Bone marrow (tissue), 2 donors: ENCODE measurements at regions not wholly inside any gene's neighbourhood (a gene's known extent, or its start where the extent isn't known, plus 50 kb on each side); places are given as distances from the start of the nearest gene placed in this dataset.
"Not testable (repeated sequence)": the region's sequence is repeated elsewhere in the genome, so short reads cannot be mapped to it uniquely, and the experiment has no call there.

Experiments
- DNase-seq, 2 donors: peaks; one replicate each; lab custom pipeline; 2025; lab: John Stamatoyannopoulos, UW

GRCh38 chr16:88185976-88186888 lies 196.5 kb upstream of the ZNF469 start:
- DNase-seq, result not testable (repeated sequence)

DNA sequence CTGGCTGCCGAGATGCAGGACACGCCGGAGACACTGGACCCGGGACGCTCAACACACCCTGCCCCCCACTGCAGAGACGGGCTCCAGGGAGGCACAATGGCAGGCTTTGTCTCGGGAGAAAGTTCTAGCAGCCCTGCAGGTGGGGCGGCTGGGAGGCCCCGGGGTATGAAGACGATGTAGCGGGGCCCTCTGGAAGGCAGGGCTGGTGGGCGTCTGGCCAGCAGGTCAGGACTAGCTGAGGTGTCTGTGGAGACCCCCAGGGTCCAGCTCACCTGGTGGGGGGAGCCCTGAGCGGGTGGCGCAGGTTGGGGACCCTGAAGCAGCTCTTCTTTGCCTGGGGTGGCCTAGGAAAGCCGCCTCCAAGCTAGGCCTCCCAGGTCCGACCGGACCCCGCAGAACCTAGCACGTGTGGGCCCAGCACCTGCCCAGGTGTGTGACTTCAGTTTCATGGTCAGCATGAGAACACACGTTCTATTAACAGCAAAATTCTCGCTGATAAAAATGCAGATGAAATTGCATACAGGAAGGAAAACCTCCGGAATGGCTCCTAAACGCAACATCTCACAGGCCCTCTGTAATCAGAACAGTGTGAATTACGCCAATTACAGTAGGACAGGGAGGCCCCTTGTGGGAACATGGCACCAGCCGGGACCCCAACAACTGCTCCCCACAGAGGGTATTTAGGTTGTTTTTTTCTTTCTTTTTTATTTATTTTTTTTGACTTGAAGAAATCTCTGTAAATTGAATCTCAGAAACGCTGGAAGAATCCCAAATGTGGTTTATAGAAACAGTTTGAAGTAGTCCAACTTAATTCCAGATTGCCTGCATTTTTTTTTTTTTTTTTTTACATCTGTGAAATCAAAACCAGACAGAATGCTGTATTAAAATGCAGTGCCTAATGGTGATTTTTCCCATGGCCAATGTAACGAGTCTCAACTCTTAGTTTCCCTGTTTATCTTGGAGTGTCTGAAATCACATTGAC lies 195.6 kb upstream of the ZNF469 start:
- DNase-seq, result not testable (repeated sequence)

- DNase-seq, result not testable (repeated sequence)
Measured at GRCh38 chr16:88188171-88188895, 194.4 kb upstream of the ZNF469 start.

DNA sequence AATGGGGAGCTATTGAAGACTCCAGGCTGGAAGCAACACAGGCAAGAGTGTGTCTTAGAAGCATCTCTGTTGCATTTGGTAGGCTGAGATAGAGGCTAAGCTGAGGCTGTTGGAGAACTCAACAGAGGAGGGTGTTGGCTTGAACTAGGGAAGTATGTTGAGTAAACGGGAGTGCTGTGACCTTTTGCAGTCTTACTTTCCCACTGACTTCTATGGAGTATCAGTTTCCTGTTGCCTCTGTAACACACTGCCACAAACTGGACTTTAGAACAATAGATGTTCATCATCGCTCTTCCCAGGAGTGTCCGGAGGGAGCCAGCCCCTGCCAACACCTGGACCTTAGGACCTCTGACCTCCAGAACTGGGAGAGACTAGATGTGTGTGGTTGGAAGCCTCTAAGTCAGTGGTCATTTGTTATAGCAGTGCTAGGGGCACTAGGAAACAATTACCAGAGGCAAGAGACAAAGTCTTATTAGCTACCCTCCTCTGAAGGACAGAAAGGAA lies 192.1 kb upstream of the ZNF469 start:
- DNase-seq, result not testable (repeated sequence)

DNA sequence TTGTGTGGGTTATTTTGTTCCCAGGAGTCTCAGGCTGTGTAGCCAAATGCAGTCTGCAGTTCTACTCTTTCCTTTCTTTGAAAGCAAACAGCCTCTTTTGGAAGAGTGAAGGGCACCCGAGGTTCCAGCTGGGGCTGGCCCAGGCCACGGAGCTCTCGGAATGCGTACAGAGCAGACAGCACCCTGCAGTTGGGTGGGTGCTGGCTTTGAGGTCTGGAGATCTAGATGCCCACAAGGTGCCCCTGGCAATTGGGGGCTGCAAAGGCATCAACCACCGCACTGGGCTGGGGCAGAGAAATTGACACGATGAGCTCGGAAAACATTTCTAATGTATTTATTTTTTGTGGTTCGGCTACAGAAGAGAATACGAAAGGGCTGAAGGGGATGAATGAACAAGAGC lies 191.6 kb upstream of the ZNF469 start:
- DNase-seq, result not testable (repeated sequence)

GRCh38 chr16:88192601-88193000 lies 190.2 kb upstream of the ZNF469 start:
- DNase-seq, result no peak

GRCh38 chr16:88193706-88194396 lies 188.9 kb upstream of the ZNF469 start:
- not testable (repeated sequence) for DNase-seq

GRCh38 chr16:88194397-88195268 lies 188.1 kb upstream of the ZNF469 start:
- DNase-seq, result no peak

DNA sequence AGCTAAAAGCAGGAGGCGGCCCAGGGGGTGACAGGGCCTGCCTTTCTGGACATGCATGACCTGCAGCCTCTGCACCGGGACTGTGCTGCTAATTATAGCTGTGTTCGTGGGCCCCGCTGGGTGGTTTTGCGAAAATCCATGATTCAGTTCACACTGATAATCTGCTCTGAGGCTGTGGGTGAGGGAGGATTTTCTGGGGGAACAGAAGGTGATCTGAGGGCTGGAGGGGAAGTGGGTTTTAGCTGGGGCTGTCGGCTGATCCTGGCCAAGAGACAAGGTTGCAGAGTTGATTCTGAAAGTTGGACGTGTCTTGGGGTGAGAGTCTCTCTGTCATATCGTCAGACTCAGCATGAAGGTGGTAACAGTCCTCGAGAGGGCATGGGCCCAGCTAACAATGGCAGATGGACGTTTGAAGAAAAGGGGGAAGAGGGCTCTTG lies 187.5 kb upstream of the ZNF469 start:
- DNase-seq, result no peak

GRCh38 chr16:88195911-88196465 lies 186.8 kb upstream of the ZNF469 start:
- DNase-seq, result no peak

GRCh38 chr16:88196471-88197400 lies 186.0 kb upstream of the ZNF469 start:
- DNase-seq, result no peak

DNA sequence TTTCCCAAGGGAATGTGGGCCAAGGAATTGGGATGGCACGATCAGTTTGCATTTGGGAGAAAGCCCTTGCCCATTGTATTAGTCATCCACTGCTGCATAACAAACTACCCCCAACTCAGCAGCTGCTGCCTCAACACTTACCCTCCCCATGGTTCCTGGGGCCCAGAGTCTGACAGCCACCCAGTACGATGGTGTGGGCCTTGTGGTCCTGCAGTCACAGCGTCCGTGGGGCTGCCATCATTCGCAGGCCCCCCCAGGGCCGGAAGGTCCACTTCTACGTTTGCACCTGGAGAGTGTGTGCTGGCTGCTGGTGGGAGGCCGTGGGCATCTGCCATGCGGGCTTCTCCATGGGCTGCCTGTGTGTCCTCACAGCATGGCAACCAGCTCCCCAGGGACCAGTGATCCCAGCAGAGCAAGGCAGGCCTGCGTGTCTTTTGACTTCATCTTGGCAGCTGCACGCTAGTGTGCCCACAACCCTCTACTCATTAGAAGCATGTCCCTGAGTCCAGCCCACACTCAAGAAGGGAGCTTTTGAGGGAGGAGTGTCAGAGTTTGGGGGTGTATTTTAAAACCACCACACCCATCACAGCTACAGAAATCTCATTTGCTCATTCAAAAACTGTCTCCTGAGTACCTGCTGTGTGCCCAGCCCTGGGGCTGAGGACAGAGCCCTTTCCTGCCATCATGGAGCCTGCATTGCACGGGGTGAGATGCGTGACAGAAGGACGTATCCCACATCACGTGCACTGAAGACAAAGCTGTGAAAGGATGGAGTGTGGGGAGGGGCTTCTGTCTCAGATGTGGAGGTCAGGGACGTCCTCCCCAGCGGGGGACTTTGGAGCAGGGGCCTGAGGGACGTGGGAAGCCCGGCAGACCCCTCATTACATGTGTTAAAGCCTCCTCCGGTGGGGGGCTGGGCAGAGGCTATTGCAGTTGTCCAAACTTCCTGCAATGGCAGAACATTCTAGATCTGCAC lies 185.0 kb upstream of the ZNF469 start:
- no peak for DNase-seq

DNA sequence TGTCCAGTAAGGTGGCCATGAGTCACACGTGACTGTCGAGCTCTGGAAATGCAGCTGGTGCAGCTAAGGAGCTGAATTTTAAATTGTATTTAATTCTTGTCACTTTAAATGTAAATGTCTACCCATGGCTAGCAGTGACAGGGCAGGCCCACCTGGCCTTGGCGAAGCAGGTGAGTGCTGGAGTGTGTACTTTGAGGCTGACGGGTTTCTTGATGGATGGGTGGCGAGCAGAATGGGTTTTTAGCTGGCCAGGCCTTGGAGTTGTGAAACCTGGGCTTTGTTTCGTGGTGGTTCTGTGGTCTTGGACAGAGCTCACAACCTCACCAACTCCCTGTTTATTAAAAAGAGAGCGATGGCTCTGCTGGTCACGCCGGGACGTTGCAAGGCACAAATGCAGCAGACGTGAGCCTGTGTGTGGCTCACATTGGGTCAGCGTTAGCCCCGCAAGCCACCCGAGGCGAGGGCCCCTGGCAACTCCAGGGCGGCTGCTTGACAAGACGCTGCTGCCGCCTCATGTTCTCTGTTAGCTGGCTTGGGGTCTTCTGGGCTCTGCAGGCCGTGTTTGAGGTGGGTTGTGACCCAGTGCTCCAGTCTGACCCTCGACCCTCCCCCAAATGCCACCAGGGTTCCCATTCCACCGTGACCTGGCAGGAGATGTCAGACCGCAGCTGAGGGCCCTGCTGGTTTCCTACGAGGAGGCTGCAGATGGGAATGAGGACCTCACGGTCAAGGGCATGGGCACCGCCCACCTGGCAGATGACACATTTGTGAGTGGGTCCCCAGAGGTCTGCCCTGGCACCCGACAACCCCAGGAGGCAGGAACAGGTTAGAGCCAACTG lies 184.1 kb upstream of the ZNF469 start:
- not testable (repeated sequence) for DNase-seq

- not testable (repeated sequence) for DNase-seq
Measured at GRCh38 chr16:88199296-88200153, 183.2 kb upstream of the ZNF469 start.

DNA sequence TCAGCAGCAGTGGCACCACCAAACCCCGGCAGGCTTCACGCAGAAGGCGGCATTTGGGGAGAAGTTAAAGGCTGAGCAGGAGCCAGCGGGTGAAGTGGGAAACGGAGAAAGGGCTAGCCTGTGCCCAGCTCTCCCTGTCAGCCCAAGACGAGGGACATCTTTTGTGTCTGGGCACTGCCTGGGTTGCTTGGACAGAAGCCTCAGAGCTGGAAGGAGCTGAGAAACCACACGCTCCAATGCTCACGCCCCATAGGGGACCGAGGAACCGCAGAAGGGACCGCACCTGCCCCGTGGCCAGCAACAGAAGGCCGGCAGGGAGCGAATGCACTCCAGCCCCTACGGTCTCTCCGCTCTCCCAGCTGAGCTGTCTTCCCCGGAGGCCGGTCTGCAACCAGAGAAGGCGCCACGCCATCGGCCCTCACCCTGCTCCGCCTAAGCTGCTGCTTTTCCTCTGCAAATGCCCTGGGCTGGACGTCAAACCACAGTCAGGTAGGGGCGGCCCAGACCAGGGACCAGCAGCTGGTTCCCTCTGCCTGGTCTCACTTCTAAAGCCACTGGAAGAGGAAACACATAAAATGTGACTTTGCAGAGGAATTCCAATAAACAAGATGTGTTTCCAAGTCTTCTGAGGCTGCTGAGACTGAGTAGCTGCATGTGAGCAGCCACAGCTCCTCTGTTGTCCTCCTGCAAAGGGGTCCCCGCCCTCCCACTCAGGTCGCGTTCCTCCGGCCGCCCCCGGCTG lies 182.4 kb upstream of the ZNF469 start:
- DNase-seq, result not testable (repeated sequence)
